ENCODE measurements at regions not wholly inside any gene's neighbourhood (a gene's known extent, or its start where the extent isn't known, plus 50 kb on each side); places are given as distances from the start of the nearest gene placed in this dataset.

GRCh38 chr13:85282876-85283275, 516.3 kb downstream of the SLITRK6 start:
- Histone ChIP-seq H3K27me3 (ENCODE audit: control insufficient read depth, insufficient read depth, low read length) (no peaks in the 10 kb centered on the region), H3K4me1 (ENCODE audit: control insufficient read depth, low read depth, low read length) (no peaks in the 10 kb centered on the region), H3K9ac (ENCODE audit: low read length) (no peak overlapping the region), H3K9me3 (ENCODE audit: control insufficient read depth, low read depth, low read length) (no peaks in the 10 kb centered on the region), H3K4me3 (ENCODE audit: low read length) (no peak overlapping the region), H3K27ac (ENCODE audit: low read length) (no peak overlapping the region), H3K36me3 (ENCODE audit: control insufficient read depth, low read depth, low read length) (no peaks in the 10 kb centered on the region)

- Histone ChIP-seq H3K4me3 (ENCODE audit: low read length) (no peak overlapping the region), H3K9me3 (ENCODE audit: control insufficient read depth, low read depth, low read length) (no peaks in the 10 kb centered on the region), H3K4me1 (ENCODE audit: control insufficient read depth, low read depth, low read length) (no peaks in the 10 kb centered on the region), H3K9ac (ENCODE audit: low read length) (no peak overlapping the region), H3K36me3 (ENCODE audit: control insufficient read depth, low read depth, low read length) (no peaks in the 10 kb centered on the region), H3K27ac (ENCODE audit: low read length) (no peak overlapping the region), H3K27me3 (ENCODE audit: control insufficient read depth, insufficient read depth, low read length) (no peaks in the 10 kb centered on the region)
These were observed 520.4 kb downstream of the SLITRK6 start for GRCh38 chr13:85278851-85279250.

DNA sequence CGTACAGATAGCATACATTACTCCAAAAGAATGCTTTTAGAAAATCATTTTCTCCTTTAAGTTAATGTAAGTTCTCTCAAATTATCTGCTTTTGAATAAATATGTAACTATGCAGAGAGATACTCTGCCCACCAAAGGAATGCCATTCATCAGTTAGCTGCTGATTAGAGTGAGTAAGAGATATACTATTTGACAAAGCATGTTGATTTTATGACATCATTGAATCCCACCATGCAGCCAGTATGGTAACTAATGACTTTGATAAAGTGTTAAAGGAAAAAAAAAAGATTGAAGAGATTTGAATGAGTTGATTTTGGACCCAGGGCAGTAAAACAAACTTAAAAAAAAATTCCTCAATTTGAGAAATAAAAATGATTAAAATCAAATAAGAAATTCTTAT, 521.5 kb downstream of the SLITRK6 start:
- no peak overlapping the region for H3K27ac ChIP-seq (ENCODE audit: low read length)

GRCh38 chr13:85266771-85267170, 532.4 kb downstream of the SLITRK6 start:
- Histone ChIP-seq H3K4me1 (ENCODE audit: control insufficient read depth, low read depth, low read length) (peaks cover 4% of the 10 kb centered on the region), H3K36me3 (ENCODE audit: control insufficient read depth, low read depth, low read length) (no peaks in the 10 kb centered on the region), H3K9ac (ENCODE audit: low read length) (no peak overlapping the region), H3K27ac (ENCODE audit: low read length) (no peak overlapping the region), H3K27me3 (ENCODE audit: control insufficient read depth, insufficient read depth, low read length) (no peaks in the 10 kb centered on the region), H3K9me3 (ENCODE audit: control insufficient read depth, low read depth, low read length) (no peaks in the 10 kb centered on the region), H3K4me3 (ENCODE audit: low read length) (no peak overlapping the region)

More for the DNA sequence above, 521.5 kb downstream of the SLITRK6 start:
- H3K4me3 ChIP-seq (ENCODE audit: low read length) = no peak overlapping the region
- no peak overlapping the region for H3K9ac ChIP-seq (ENCODE audit: low read length)
- no peaks in the 10 kb centered on the region for H3K36me3 ChIP-seq (ENCODE audit: control insufficient read depth, low read depth, low read length)
- no peaks in the 10 kb centered on the region for H3K27me3 ChIP-seq (ENCODE audit: control insufficient read depth, insufficient read depth, low read length)
- H3K9me3 ChIP-seq (ENCODE audit: control insufficient read depth, low read depth, low read length) = no peaks in the 10 kb centered on the region
- no peaks in the 10 kb centered on the region for H3K4me1 ChIP-seq (ENCODE audit: control insufficient read depth, low read depth, low read length)

GRCh38 chr13:85266331-85266730, 532.9 kb downstream of the SLITRK6 start:
- H3K4me3 ChIP-seq (ENCODE audit: low read length) = no peak overlapping the region
- H3K27me3 ChIP-seq (ENCODE audit: control insufficient read depth, insufficient read depth, low read length) = no peaks in the 10 kb centered on the region
- no peak overlapping the region for H3K27ac ChIP-seq (ENCODE audit: low read length)

DNA sequence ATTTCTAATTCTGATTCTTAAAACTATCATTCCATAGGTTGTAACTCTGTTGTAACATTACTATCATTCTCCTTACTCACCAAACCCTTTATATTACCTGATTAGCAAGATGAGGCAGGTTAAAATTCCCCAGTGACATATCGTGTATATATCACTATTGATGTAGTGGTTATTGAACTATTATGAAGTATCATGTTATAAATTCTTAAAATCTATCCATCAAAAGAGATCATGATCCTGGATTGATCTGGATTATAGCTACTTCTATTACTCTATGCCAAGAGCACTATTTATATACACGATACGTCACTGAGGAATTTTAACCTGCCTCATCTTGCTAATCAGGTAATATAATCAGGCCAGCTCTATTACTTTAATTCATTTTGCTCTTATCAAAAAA, 533.9 kb downstream of the SLITRK6 start:
- Histone ChIP-seq H3K36me3 (ENCODE audit: control insufficient read depth, low read depth, low read length) (no peaks in the 10 kb centered on the region), H3K27ac (ENCODE audit: low read length) (no peak overlapping the region), H3K9me3 (ENCODE audit: control insufficient read depth, low read depth, low read length) (no peaks in the 10 kb centered on the region), H3K4me1 (ENCODE audit: control insufficient read depth, low read depth, low read length) (peaks cover 4% of the 10 kb centered on the region), H3K27me3 (ENCODE audit: control insufficient read depth, insufficient read depth, low read length) (no peaks in the 10 kb centered on the region), H3K4me3 (ENCODE audit: low read length) (no peak overlapping the region), H3K9ac (ENCODE audit: low read length) (no peak overlapping the region)

More at GRCh38 chr13:85266331-85266730, 532.9 kb downstream of the SLITRK6 start:
- H3K9me3 ChIP-seq (ENCODE audit: control insufficient read depth, low read depth, low read length) = no peaks in the 10 kb centered on the region
- H3K9ac ChIP-seq (ENCODE audit: low read length) = no peak overlapping the region
- peaks cover 4% of the 10 kb centered on the region for H3K4me1 ChIP-seq (ENCODE audit: control insufficient read depth, low read depth, low read length)
- H3K36me3 ChIP-seq (ENCODE audit: control insufficient read depth, low read depth, low read length) = no peaks in the 10 kb centered on the region

GRCh38 chr13:85262499-85262898, 536.7 kb downstream of the SLITRK6 start:
- H3K27ac ChIP-seq (ENCODE audit: low read length) = no peak overlapping the region
- H3K4me1 ChIP-seq (ENCODE audit: control insufficient read depth, low read depth, low read length) = peaks cover 4% of the 10 kb centered on the region
- no peaks in the 10 kb centered on the region for H3K27me3 ChIP-seq (ENCODE audit: control insufficient read depth, insufficient read depth, low read length)
- H3K9ac ChIP-seq (ENCODE audit: low read length) = no peak overlapping the region
- H3K36me3 ChIP-seq (ENCODE audit: control insufficient read depth, low read depth, low read length) = no peaks in the 10 kb centered on the region
- no peaks in the 10 kb centered on the region for H3K9me3 ChIP-seq (ENCODE audit: control insufficient read depth, low read depth, low read length)
- no peak overlapping the region for H3K4me3 ChIP-seq (ENCODE audit: low read length)

DNA sequence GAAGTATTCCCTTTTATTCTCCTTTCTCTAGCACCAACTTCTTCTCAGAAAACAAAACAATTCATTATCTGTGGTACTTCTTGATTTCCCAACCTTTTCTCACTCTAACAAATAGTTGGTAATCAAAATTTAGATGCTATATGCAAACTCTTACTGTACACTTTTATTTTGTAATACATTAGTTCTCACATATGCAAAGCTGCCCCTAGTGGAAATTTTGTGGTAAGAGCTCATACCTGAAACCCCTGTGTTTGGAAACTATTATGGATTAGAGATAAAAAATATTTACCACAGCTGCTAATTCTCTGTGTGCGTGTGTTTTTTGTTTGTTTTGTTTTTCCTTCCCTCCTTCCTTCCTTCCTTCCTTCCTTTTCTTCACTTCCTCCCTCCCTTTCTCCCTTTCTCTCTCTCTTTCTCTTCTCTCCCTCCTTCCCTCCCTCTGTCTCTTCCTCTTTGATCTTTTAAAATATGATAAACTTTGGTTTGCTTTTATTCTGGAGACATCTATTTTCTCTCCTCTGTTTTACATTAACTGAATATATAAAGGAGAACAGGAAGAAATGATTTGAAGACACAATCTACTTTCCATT, 537.4 kb downstream of the SLITRK6 start:
- Histone ChIP-seq H3K27ac (ENCODE audit: low read length) (no peak overlapping the region), H3K4me3 (ENCODE audit: low read length) (no peak overlapping the region), H3K36me3 (ENCODE audit: control insufficient read depth, low read depth, low read length) (no peaks in the 10 kb centered on the region), H3K9me3 (ENCODE audit: control insufficient read depth, low read depth, low read length) (no peaks in the 10 kb centered on the region), H3K9ac (ENCODE audit: low read length) (no peak overlapping the region), H3K27me3 (ENCODE audit: control insufficient read depth, insufficient read depth, low read length) (no peaks in the 10 kb centered on the region), H3K4me1 (ENCODE audit: control insufficient read depth, low read depth, low read length) (peaks cover 4% of the 10 kb centered on the region)

GRCh38 chr13:85260896-85261295, 538.3 kb downstream of the SLITRK6 start:
- H3K9me3 ChIP-seq (ENCODE audit: control insufficient read depth, low read depth, low read length) = no peaks in the 10 kb centered on the region
- H3K36me3 ChIP-seq (ENCODE audit: control insufficient read depth, low read depth, low read length) = no peaks in the 10 kb centered on the region
- H3K27me3 ChIP-seq (ENCODE audit: control insufficient read depth, insufficient read depth, low read length) = no peaks in the 10 kb centered on the region
- no peak overlapping the region for H3K27ac ChIP-seq (ENCODE audit: low read length)
- no peak overlapping the region for H3K9ac ChIP-seq (ENCODE audit: low read length)
- H3K4me1 ChIP-seq (ENCODE audit: control insufficient read depth, low read depth, low read length) = peaks cover 4% of the 10 kb centered on the region
- H3K4me3 ChIP-seq (ENCODE audit: low read length) = no peak overlapping the region

GRCh38 chr13:85255978-85256377, 543.2 kb downstream of the SLITRK6 start:
- Histone ChIP-seq H3K4me3 (ENCODE audit: low read length) (no peak overlapping the region), H3K27ac (ENCODE audit: low read length) (no peak overlapping the region), H3K9me3 (ENCODE audit: control insufficient read depth, low read depth, low read length) (no peaks in the 10 kb centered on the region), H3K4me1 (ENCODE audit: control insufficient read depth, low read depth, low read length) (no peaks in the 10 kb centered on the region), H3K36me3 (ENCODE audit: control insufficient read depth, low read depth, low read length) (no peaks in the 10 kb centered on the region), H3K9ac (ENCODE audit: low read length) (no peak overlapping the region), H3K27me3 (ENCODE audit: control insufficient read depth, insufficient read depth, low read length) (no peaks in the 10 kb centered on the region)

- Histone ChIP-seq H3K4me3 (ENCODE audit: low read length) (no peak overlapping the region), H3K9me3 (ENCODE audit: control insufficient read depth, low read depth, low read length) (no peaks in the 10 kb centered on the region), H3K9ac (ENCODE audit: low read length) (no peak overlapping the region), H3K27ac (ENCODE audit: low read length) (no peak overlapping the region), H3K4me1 (ENCODE audit: control insufficient read depth, low read depth, low read length) (no peaks in the 10 kb centered on the region), H3K27me3 (ENCODE audit: control insufficient read depth, insufficient read depth, low read length) (no peaks in the 10 kb centered on the region), H3K36me3 (ENCODE audit: control insufficient read depth, low read depth, low read length) (no peaks in the 10 kb centered on the region)
These were observed 544.6 kb downstream of the SLITRK6 start for GRCh38 chr13:85254641-85255040.

GRCh38 chr13:85249151-85249550, 550.1 kb downstream of the SLITRK6 start:
- H3K4me3 ChIP-seq (ENCODE audit: low read length) = no peak overlapping the region
- no peak overlapping the region for H3K9ac ChIP-seq (ENCODE audit: low read length)
- no peak overlapping the region for H3K27ac ChIP-seq (ENCODE audit: low read length)
- no peaks in the 10 kb centered on the region for H3K4me1 ChIP-seq (ENCODE audit: control insufficient read depth, low read depth, low read length)
- H3K9me3 ChIP-seq (ENCODE audit: control insufficient read depth, low read depth, low read length) = no peaks in the 10 kb centered on the region
- H3K27me3 ChIP-seq (ENCODE audit: control insufficient read depth, insufficient read depth, low read length) = no peaks in the 10 kb centered on the region
- H3K36me3 ChIP-seq (ENCODE audit: control insufficient read depth, low read depth, low read length) = no peaks in the 10 kb centered on the region

Measured in iPS-18a (cell line).